ENCODE measurements at regions not wholly inside any gene's neighbourhood (a gene's known extent, or its start where the extent isn't known, plus 50 kb on each side); places are given as distances from the start of the nearest gene placed in this dataset.
"Not testable (repeated sequence)": the region's sequence is repeated elsewhere in the genome, so short reads cannot be mapped to it uniquely, and the experiment has no call there.

GRCh38 chr4:69013933-69014332 is 62.3 kb upstream of the UGT2A3 start:
- DNase-seq (ENCODE audit: low read depth), result not testable (repeated sequence)

GRCh38 chr4:69017986-69018385 is 66.4 kb upstream of the UGT2A3 start:
- not testable (repeated sequence) for DNase-seq (ENCODE audit: low read depth)

DNA sequence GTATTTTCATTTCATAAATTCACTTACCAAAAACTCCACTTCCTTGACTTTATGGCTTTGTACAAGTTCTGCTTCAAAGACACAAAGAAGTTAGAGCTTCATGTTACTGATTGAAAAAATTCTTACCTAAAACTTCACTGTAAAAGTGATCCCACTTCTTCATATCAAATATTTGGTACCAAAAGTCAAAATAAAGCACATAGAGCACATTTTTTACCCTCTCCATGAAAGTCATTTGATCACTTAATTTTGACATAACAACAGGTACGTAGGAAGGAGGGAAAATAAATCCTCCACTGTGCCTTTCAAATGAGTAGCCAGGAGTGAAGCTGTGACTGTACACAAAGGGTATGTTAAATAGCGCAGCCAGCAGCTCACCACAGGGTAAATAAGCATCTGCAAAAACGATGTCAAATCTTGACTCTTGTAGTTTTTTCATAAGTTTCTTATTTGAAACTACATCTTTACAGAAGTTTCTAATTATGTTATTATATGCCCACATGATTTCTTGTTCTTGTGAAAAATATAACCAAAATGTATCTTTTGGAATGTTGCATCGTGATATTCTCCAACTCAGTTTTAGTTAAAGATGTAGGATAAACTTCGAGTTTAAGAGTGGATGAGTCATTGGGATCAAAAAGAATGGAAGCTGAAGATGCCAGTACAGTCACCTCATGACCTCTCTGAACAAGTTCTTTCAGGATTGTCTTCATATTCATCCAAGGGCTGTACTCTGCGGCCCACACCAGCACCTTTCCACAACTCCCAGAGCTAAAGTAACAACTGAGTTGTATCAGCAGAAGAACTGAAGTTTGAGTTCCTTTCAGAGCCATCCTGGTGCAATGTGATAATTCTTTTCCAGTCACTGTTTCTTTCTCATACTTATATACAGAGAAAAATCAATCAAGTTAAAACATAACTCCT is 68.2 kb upstream of the UGT2A3 start:
- not testable (repeated sequence) for DNase-seq (ENCODE audit: low read depth)

GRCh38 chr4:69020462-69020807 is 68.8 kb upstream of the UGT2A3 start:
- DNase-seq (ENCODE audit: low read depth), result not testable (repeated sequence)

- DNase-seq (ENCODE audit: low read depth), result peak; percentile 42
Measured at GRCh38 chr4:69025191-69025998, 70.9 kb upstream of the UGT2B7 start.

DNA sequence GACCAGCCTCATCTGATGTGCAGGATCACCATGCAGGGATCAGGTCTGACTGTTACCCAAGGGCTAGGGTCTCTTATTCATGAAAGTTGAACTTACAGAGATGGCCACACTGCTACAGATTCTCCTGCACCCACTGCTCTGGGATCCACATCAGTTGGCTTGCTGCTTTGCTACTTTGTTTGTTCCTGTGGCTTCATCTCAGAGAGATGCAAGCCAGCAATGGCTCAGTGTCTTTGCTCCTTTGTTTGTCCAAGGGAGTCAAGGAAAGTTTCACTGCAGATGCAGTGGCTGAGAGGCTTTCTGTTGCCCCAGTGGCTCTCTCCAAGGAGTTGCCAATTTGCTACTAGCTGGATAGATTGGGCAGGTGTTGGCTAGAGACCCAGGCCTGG is 70.3 kb upstream of the UGT2B7 start:
- DNase-seq (ENCODE audit: low read depth), result no peak

DNA sequence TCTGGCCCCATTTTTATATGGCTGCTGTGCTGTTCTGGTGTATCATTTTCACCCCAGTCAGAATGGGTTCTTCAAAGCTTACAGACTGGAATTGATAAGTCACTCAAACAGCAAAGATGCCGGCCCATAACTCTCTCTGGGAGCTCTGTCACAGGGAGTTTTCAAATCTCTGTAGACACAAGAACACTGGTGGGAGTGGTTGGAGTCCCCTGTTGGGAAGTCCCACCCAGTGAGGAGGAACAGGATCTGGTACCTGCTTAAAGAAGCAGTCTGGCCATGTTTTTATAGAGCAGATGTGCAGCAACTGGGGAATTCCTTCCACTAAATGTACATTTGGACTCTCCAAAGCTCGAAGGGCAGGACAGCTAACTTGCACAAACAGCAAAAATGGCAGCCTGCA is 69.3 kb upstream of the UGT2B7 start:
- no peak for DNase-seq (ENCODE audit: low read depth)

DNA sequence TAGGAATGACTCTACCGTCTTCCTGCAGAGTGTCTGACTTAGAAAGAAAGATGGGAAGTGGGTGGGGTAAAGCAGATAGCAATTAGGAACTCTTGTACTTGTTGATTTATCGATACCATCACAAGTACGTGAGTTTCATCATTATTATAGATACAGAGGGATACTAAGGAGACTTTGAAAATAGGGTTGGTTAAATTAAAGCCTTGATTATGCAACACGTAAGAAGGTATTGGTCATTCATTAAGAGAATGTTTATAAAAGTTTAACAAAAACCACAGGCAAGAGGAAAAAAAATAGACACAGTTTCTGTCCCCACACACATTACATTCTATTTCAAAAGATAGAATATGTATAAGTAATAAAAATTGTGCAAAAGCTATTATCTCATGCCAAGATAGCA is 65.9 kb upstream of the UGT2B7 start:
- peak; percentile 83 for DNase-seq (ENCODE audit: low read depth)

DNA sequence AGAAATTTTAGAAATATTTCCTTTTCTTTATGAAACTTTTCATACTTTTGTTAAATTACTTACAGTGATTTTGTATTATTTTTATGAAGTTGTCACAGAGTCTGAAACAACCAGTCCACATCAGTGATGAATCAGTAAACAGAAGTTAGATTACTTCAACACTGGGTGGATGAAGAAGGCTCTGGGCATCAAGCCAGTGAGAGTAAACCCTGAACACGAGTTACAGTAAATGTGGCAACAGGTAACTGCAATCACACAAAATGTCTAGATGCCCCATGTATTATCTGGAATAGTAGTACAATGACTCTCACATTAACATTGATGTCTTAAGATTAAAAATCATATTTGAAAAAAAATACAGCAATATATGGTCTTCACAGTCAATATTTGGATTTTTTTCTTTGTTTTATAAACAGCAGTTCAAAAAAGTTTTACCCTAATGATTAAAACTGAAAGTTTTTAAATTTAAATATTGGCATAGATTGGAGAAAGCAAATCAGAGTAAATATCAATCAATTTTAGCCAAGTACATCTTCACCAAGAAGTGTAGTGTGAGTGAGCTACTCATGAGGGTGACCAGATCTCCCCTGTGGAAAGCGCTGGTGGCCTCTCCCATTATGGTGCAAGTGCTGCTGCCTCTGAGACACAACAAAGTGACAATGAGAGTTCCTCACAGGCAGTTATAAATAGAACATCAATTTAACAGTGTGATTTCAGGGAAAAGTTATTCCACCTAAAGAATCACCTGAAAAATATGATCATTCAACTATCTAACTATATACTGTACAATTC is 63.2 kb upstream of the UGT2B7 start:
- DNase-seq (ENCODE audit: low read depth), result peak; percentile 86

- not testable (repeated sequence) for DNase-seq (ENCODE audit: low read depth)
Measured at GRCh38 chr4:69034315-69034740, 61.9 kb upstream of the UGT2B7 start.

DNA sequence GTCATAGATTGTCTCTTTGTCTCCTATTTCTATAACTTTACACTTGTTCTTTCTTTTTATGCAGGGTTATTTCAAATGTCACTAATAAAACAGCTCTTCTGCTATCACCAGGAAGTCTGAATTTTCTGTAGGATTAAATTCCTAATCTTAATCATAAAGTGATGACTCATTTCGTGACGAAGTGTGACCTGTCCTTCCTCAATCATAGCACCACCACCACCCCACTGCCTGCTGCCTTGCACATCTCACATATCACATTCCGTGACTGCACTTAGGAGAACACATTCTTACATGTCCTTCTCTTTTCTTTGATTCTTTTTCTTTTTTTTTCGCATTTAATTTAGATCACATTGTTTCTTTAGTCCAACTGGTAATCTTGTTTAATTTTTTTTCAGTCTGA is 57.7 kb upstream of the UGT2B7 start:
- no peak for DNase-seq (ENCODE audit: low read depth)

- DNase-seq (ENCODE audit: low read depth), result no peak
Measured at GRCh38 chr4:69039071-69039470, 57.2 kb upstream of the UGT2B7 start.

DNA sequence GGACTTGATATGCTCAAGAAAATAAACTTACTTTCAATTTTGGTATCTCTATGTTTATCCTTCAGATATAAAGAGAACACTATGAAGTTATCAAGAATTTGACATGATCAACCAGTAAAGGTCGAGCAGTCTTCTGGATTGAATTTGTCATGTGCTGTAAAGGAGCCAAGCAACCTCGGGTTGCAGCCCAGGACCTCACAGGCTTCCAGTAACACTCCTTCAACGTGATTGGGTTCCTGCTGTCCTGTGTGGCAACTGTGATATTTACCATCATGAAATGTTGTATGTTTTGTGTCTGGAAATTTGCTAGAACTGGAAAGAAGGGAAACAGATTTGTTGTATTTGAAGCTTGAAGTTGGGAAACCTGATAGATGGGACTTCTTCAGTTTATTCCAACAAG is 52.0 kb upstream of the UGT2B7 start:
- no peak for DNase-seq (ENCODE audit: low read depth)

Measured in renal cortical epithelial cell (primary cell).